Activated naive CD8-positive, alpha-beta T cell treated with anti-CD3 and anti-CD28 coated beads for 36 hours (primary cell): ENCODE measurements at regions not wholly inside any gene's neighbourhood (a gene's known extent, or its start where the extent isn't known, plus 50 kb on each side); places are given as distances from the start of the nearest gene placed in this dataset.
A peak's percentile ranks its signal among the peaks of the same experiment; 100 is the strongest.
"Not testable (repeated sequence)": the region's sequence is repeated elsewhere in the genome, so short reads cannot be mapped to it uniquely, and the experiment has no call there.

Source experiments
- DNase-seq: peaks from one replicate; pipeline ENCODE4 v3.0.0; 2021
- H3K27ac Mint-ChIP-seq: one replicate; pipeline ENCODE4 v1.8.0; 2022; ENCODE audit warnings: mild to moderate bottlenecking, moderate library complexity, mixed read lengths
- H3K27me3 Mint-ChIP-seq: one replicate; pipeline ENCODE4 v1.8.0; 2022; ENCODE audit warnings: mild to moderate bottlenecking, mixed read lengths
- H3K36me3 Mint-ChIP-seq: one replicate; pipeline ENCODE4 v1.8.0; 2021; ENCODE audit warnings: mild to moderate bottlenecking, mixed read lengths
- H3K4me1 Mint-ChIP-seq: one replicate; pipeline ENCODE4 v1.8.0; 2021; ENCODE audit warnings: mixed read lengths
- H3K4me3 Mint-ChIP-seq: one replicate; pipeline ENCODE4 v1.8.0; 2022; ENCODE audit warnings: mild to moderate bottlenecking, moderate library complexity, mixed read lengths
- H3K9me3 Mint-ChIP-seq: one replicate; pipeline ENCODE4 v1.8.0; 2022; ENCODE audit warnings: mixed read lengths

GRCh38 chr17:55887531-55887930 is 136.7 kb downstream of the PCTP start:
- Mint-ChIP-seq H3K27ac (no peak overlapping the region), H3K27me3 (peaks cover 4% of the 10 kb centered on the region), H3K4me1 (no peaks in the 10 kb centered on the region), H3K4me3 (no peak overlapping the region), H3K36me3 (no peaks in the 10 kb centered on the region), H3K9me3 (peaks cover 2% of the 10 kb centered on the region)
- no peak for DNase-seq

- Mint-ChIP-seq H3K9me3 (peaks cover 2% of the 10 kb centered on the region), H3K36me3 (no peaks in the 10 kb centered on the region), H3K4me1 (no peaks in the 10 kb centered on the region), H3K4me3 (no peak overlapping the region), H3K27ac (no peak overlapping the region), H3K27me3 (peaks cover 7% of the 10 kb centered on the region)
- DNase-seq: no peak
Observed at GRCh38 chr17:55889271-55889670, 138.4 kb downstream of the PCTP start.

GRCh38 chr17:55895112-55895759 is 144.4 kb downstream of the PCTP start:
- Mint-ChIP-seq H3K27me3 (peaks cover 3% of the 10 kb centered on the region), H3K9me3 (no peaks in the 10 kb centered on the region), H3K36me3 (no peaks in the 10 kb centered on the region), H3K4me3 (no peak overlapping the region), H3K4me1 (peaks cover 8% of the 10 kb centered on the region), H3K27ac (no peak overlapping the region)
- no peak for DNase-seq

GRCh38 chr17:55897301-55897700 is 146.4 kb downstream of the PCTP start:
- H3K36me3 Mint-ChIP-seq: no peaks in the 10 kb centered on the region
- no peak overlapping the region for H3K4me3 Mint-ChIP-seq
- H3K27ac Mint-ChIP-seq: no peak overlapping the region
- DNase-seq: no peak
- H3K9me3 Mint-ChIP-seq: no peaks in the 10 kb centered on the region
- peaks cover 3% of the 10 kb centered on the region for H3K27me3 Mint-ChIP-seq
- peaks cover 8% of the 10 kb centered on the region for H3K4me1 Mint-ChIP-seq

- Mint-ChIP-seq H3K36me3 (no peaks in the 10 kb centered on the region), H3K27ac (no peak overlapping the region), H3K27me3 (peaks cover under 1% of the 10 kb centered on the region), H3K4me1 (peaks cover 8% of the 10 kb centered on the region), H3K4me3 (no peak overlapping the region), H3K9me3 (no peaks in the 10 kb centered on the region)
- no peak for DNase-seq
Observed at GRCh38 chr17:55898195-55898594, 147.3 kb downstream of the PCTP start.

- no peaks in the 10 kb centered on the region for H3K36me3 Mint-ChIP-seq
- H3K4me1 Mint-ChIP-seq: peaks cover 6% of the 10 kb centered on the region
- no peaks in the 10 kb centered on the region for H3K9me3 Mint-ChIP-seq
- no peak overlapping the region for H3K27ac Mint-ChIP-seq
- no peak for DNase-seq
- no peaks in the 10 kb centered on the region for H3K27me3 Mint-ChIP-seq
- no peak overlapping the region for H3K4me3 Mint-ChIP-seq
Observed at GRCh38 chr17:55900188-55900587, 149.3 kb downstream of the PCTP start.

- no peak overlapping the region for H3K27ac Mint-ChIP-seq
- DNase-seq: no peak
- H3K4me1 Mint-ChIP-seq: no peaks in the 10 kb centered on the region
- H3K9me3 Mint-ChIP-seq: no peaks in the 10 kb centered on the region
- no peaks in the 10 kb centered on the region for H3K27me3 Mint-ChIP-seq
- no peak overlapping the region for H3K4me3 Mint-ChIP-seq
- no peaks in the 10 kb centered on the region for H3K36me3 Mint-ChIP-seq
Observed at GRCh38 chr17:55903028-55903690, 152.3 kb downstream of the PCTP start.

- Mint-ChIP-seq H3K4me1 (no peaks in the 10 kb centered on the region), H3K9me3 (peaks cover 1% of the 10 kb centered on the region), H3K27me3 (no peaks in the 10 kb centered on the region), H3K4me3 (no peak overlapping the region), H3K27ac (no peak overlapping the region), H3K36me3 (no peaks in the 10 kb centered on the region)
- DNase-seq: no peak
Observed at GRCh38 chr17:55909776-55910175, 158.9 kb downstream of the PCTP start.

GRCh38 chr17:55911186-55911585 is 160.3 kb downstream of the PCTP start:
- no peak for DNase-seq
- no peak overlapping the region for H3K4me3 Mint-ChIP-seq
- no peaks in the 10 kb centered on the region for H3K36me3 Mint-ChIP-seq
- H3K9me3 Mint-ChIP-seq: peaks cover 1% of the 10 kb centered on the region
- no peaks in the 10 kb centered on the region for H3K27me3 Mint-ChIP-seq
- H3K27ac Mint-ChIP-seq: no peak overlapping the region
- H3K4me1 Mint-ChIP-seq: no peaks in the 10 kb centered on the region

GRCh38 chr17:55925440-55925839 is 174.6 kb downstream of the PCTP start:
- peaks cover 14% of the 10 kb centered on the region for H3K9me3 Mint-ChIP-seq
- peaks cover 3% of the 10 kb centered on the region for H3K36me3 Mint-ChIP-seq
- DNase-seq: no peak
- no peak overlapping the region for H3K4me3 Mint-ChIP-seq
- H3K27me3 Mint-ChIP-seq: no peaks in the 10 kb centered on the region
- H3K4me1 Mint-ChIP-seq: peaks cover 6% of the 10 kb centered on the region
- H3K27ac Mint-ChIP-seq: no peak overlapping the region

GRCh38 chr17:55926276-55926990 is 175.6 kb downstream of the PCTP start:
- Mint-ChIP-seq H3K4me3 (no peak overlapping the region), H3K27ac (peak overlapping the region; percentile 23), H3K36me3 (peaks cover 3% of the 10 kb centered on the region), H3K9me3 (peaks cover 14% of the 10 kb centered on the region), H3K4me1 (peaks cover 6% of the 10 kb centered on the region), H3K27me3 (no peaks in the 10 kb centered on the region)
- no peak for DNase-seq

- peaks cover 6% of the 10 kb centered on the region for H3K4me1 Mint-ChIP-seq
- H3K36me3 Mint-ChIP-seq: peaks cover 3% of the 10 kb centered on the region
- no peak for DNase-seq
- no peak overlapping the region for H3K4me3 Mint-ChIP-seq
- H3K27ac Mint-ChIP-seq: no peak overlapping the region
- H3K27me3 Mint-ChIP-seq: no peaks in the 10 kb centered on the region
- peaks cover 11% of the 10 kb centered on the region for H3K9me3 Mint-ChIP-seq
Observed at GRCh38 chr17:55930291-55930809, 179.5 kb downstream of the PCTP start.

GRCh38 chr17:55931446-55931845 is 180.6 kb downstream of the PCTP start:
- no peak overlapping the region for H3K27ac Mint-ChIP-seq
- no peak overlapping the region for H3K4me3 Mint-ChIP-seq
- no peaks in the 10 kb centered on the region for H3K27me3 Mint-ChIP-seq
- H3K36me3 Mint-ChIP-seq: no peaks in the 10 kb centered on the region
- DNase-seq: no peak
- H3K9me3 Mint-ChIP-seq: peaks cover 6% of the 10 kb centered on the region
- H3K4me1 Mint-ChIP-seq: no peaks in the 10 kb centered on the region

GRCh38 chr17:55932973-55933372 is 182.1 kb downstream of the PCTP start:
- Mint-ChIP-seq H3K4me3 (no peak overlapping the region), H3K36me3 (no peaks in the 10 kb centered on the region), H3K4me1 (no peaks in the 10 kb centered on the region), H3K27me3 (no peaks in the 10 kb centered on the region), H3K27ac (no peak overlapping the region), H3K9me3 (peaks cover 6% of the 10 kb centered on the region)
- no peak for DNase-seq

GRCh38 chr17:55939181-55939810 is 188.4 kb downstream of the PCTP start:
- H3K4me1 Mint-ChIP-seq, H3K27ac Mint-ChIP-seq, H3K36me3 Mint-ChIP-seq, H3K27me3 Mint-ChIP-seq, DNase-seq, H3K4me3 Mint-ChIP-seq: not testable (repeated sequence)
- H3K9me3 Mint-ChIP-seq: peaks cover 14% of the 10 kb centered on the region
